IMR-90 (cell line): ENCODE measurements at regions not wholly inside any gene's neighbourhood (a gene's known extent, or its start where the extent isn't known, plus 50 kb on each side); places are given as distances from the start of the nearest gene placed in this dataset.

Experiments
- CHD1 ChIP-seq: IDR thresholded peaks from 2 replicates; pipeline ENCODE4 v1.6.1; 2012; ENCODE audit warnings: low read depth, low read length, improper control_type of control experiment
- MXI1 ChIP-seq: IDR thresholded peaks from 2 replicates; pipeline ENCODE4 v1.6.1; 2012; ENCODE audit warnings: low read depth, mild to moderate bottlenecking, low read length, moderate library complexity, borderline replicate concordance
- POLR2A ChIP-seq: IDR thresholded peaks from 2 replicates; pipeline ENCODE4 v1.6.1; 2012; ENCODE audit warnings: mild to moderate bottlenecking, low read depth, low read length
- TF ChIP-seq, protein P1 (sequence below): conservative IDR thresholded peaks from 2 replicates; pipeline ENCODE4 v1.5.1; 2012; ENCODE audit warnings: mild to moderate bottlenecking, low read depth, low read length, improper control_type of control experiment

DNA sequence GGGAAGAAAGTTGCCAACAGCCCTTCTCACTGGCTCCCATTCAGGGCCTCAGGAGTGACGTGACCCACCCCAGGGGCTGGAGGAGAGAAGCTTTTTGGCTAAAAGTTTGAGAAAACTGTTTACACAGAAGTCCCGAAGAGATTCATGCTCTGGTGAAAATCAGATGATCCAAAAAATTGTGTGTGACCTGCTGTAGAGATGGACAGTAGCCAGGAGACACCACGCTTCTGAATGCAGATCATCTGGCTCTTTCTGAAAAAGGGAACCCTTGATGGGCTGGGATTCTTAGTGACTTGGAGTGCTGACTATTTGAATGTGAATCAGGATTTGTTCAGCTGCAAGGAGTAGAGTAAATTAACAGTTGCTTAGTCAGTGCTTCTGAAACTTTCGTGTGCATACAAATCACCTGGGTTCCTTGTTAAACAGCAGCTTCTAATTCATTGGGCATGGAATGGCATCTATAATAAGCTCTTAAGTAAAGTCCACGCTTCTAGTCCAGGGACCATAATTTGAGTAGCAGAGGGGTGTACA lies 265.1 kb downstream of the PREX1 start:
- TF ChIP-seq POLR2A: no peak
- TF ChIP-seq, protein P1, sequence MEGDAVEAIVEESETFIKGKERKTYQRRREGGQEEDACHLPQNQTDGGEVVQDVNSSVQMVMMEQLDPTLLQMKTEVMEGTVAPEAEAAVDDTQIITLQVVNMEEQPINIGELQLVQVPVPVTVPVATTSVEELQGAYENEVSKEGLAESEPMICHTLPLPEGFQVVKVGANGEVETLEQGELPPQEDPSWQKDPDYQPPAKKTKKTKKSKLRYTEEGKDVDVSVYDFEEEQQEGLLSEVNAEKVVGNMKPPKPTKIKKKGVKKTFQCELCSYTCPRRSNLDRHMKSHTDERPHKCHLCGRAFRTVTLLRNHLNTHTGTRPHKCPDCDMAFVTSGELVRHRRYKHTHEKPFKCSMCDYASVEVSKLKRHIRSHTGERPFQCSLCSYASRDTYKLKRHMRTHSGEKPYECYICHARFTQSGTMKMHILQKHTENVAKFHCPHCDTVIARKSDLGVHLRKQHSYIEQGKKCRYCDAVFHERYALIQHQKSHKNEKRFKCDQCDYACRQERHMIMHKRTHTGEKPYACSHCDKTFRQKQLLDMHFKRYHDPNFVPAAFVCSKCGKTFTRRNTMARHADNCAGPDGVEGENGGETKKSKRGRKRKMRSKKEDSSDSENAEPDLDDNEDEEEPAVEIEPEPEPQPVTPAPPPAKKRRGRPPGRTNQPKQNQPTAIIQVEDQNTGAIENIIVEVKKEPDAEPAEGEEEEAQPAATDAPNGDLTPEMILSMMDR: no peak
- no peak for TF ChIP-seq MXI1
- no peak for TF ChIP-seq CHD1
